ACC112 (cell line): ENCODE measurements at regions not wholly inside any gene's neighbourhood (a gene's known extent, or its start where the extent isn't known, plus 50 kb on each side); places are given as distances from the start of the nearest gene placed in this dataset.

Experiments used
- H2AFZ ChIP-seq: fragments of 200-600 bp; sonication (generic); one replicate; pipeline ENCODE4 v1.6.0; 2017; ENCODE audit warnings: antibody characterized with exemption, low read length; ENCODE audit not compliant: unreplicated experiment
- H3K27ac ChIP-seq: fragments of 200-600 bp; sonication (generic); 2 replicates; pipeline ENCODE4 v1.5.1; 2014; ENCODE audit warnings: low read depth, mild to moderate bottlenecking, antibody characterized with exemption, low read length, moderate library complexity
- H3K27me3 ChIP-seq: fragments of 200-600 bp; sonication (generic); 2 replicates; pipeline ENCODE4 v1.6.1; 2014; ENCODE audit warnings: mild to moderate bottlenecking, antibody characterized with exemption, low read length, moderate library complexity, mixed read lengths; ENCODE audit not compliant: insufficient read depth
- H3K36me3 ChIP-seq: fragments of 200-600 bp; sonication (generic); 2 replicates; pipeline ENCODE4 v1.6.1; 2016; ENCODE audit warnings: mild to moderate bottlenecking, antibody characterized with exemption, low read length, moderate library complexity, mixed read lengths; ENCODE audit not compliant: insufficient read depth
- H3K4me1 ChIP-seq: fragments of 200-600 bp; sonication (generic); one replicate; pipeline ENCODE4 v1.6.1; 2016; ENCODE audit warnings: low read length, mixed read lengths; ENCODE audit not compliant: insufficient read depth, unreplicated experiment, control insufficient read depth
- H3K4me3 ChIP-seq: fragments of 200-600 bp; sonication (generic); 2 replicates; pipeline ENCODE4 v1.5.1; 2014; ENCODE audit warnings: mild to moderate bottlenecking, low read depth, low read length
- H3K79me2 ChIP-seq: fragments of 200-600 bp; sonication (generic); one replicate; pipeline ENCODE4 v1.6.0; 2016; ENCODE audit warnings: low read length; ENCODE audit not compliant: control insufficient read depth, unreplicated experiment, insufficient read depth

DNA sequence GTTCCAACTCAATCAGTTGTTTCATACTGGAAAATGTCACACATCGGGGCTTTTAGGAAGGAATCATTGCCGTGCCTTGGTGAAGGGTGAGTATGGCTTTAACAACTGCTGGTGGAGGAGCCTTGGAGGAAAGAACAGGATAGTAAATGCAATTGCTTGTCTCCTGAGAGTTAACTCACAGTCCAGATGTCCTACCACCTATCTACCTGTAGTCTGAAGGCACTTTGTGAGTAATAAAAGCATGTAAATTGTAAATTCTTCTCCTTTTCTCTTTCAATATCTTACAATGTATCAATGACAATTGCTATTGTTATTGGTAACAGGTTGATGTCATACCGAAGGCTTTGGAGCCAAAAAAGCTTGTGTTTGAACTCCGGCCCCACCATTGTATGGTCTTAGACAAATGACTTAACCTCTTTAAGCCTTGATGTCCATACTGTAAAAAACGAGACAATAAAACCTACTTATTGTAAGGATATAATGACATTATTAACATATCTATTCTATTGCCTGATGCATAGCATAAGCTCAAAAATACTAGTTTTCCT is 397.4 kb downstream of the ADAMTS20 start:
- H2AFZ ChIP-seq: no peak overlapping the region
- H3K4me3 ChIP-seq: no peak overlapping the region
- H3K36me3 ChIP-seq: no peaks in the 10 kb centered on the region
- no peaks in the 10 kb centered on the region for H3K27me3 ChIP-seq
- peaks cover 4% of the 10 kb centered on the region for H3K4me1 ChIP-seq
- H3K27ac ChIP-seq: no peak overlapping the region
- no peaks in the 10 kb centered on the region for H3K79me2 ChIP-seq

DNA sequence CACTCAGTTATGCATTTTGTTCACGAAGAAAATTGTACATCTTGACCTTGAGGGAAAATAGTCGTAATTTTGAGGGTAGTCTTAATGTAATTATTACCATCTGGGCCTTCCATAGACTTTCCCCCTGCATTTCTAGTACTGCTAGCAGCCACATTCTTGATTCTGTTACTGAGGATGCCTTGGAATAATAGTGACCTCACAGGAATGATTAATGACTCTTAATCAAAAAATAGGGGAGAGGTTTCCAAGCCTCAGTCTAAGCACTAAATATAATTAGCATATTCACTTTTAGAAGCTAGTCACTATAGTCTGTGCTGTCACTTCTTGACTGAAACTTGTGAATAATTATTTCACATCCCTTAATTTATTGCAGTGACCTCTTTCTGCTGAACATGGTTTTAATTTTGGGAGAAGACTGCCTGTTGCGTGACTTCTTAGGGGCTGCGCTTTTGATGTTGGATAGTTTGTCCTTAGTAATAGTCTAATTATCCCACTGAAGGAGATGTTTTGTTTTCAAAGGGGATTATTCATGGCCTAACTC is 400.5 kb downstream of the ADAMTS20 start:
- Histone ChIP-seq H3K27ac (no peak overlapping the region), H3K79me2 (no peaks in the 10 kb centered on the region), H2AFZ (no peak overlapping the region), H3K4me1 (peaks cover 4% of the 10 kb centered on the region), H3K36me3 (no peaks in the 10 kb centered on the region), H3K27me3 (no peaks in the 10 kb centered on the region), H3K4me3 (no peak overlapping the region)

DNA sequence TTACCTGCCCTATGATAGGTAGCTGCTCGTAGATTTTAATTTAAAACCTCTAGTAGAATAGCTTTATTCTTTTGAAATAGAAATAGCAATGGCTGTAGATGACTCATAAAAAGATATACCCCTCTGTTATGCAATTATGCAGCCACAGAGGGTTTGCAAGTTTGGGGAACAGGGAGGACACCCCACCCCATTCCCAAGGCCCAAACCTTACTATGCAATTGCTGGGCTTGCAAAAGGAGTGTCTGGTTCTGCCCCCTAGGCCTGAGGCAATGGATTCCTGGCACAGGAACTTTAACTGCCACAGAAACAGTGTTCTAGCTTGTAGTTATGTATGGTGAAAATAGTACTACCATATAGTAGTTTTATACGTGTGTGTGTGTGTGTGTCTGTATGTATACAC is 403.3 kb downstream of the ADAMTS20 start:
- no peaks in the 10 kb centered on the region for H3K79me2 ChIP-seq
- no peaks in the 10 kb centered on the region for H3K36me3 ChIP-seq
- H3K4me1 ChIP-seq: peaks cover 1% of the 10 kb centered on the region
- H3K27ac ChIP-seq: no peak overlapping the region
- no peak overlapping the region for H3K4me3 ChIP-seq
- H2AFZ ChIP-seq: no peak overlapping the region
- no peaks in the 10 kb centered on the region for H3K27me3 ChIP-seq

DNA sequence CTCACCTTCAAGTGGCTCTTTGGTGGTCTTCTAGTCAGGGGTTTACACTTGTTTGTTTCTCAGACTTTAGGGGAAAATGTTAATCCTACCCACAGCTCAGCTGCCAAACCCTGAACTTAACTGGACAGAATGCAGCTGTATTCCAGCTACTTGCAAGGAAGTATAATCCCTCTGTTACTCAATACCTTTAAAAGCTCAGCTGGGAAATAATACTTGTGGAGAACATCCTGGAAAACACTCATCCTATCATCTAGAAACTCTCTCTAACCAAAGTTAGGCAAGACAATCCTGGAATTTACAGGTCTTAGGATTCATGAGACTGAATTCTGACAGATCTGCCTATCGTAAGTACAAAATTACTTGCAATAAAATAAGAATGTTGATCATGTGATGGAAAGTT is 404.1 kb downstream of the ADAMTS20 start:
- no peak overlapping the region for H2AFZ ChIP-seq
- no peak overlapping the region for H3K4me3 ChIP-seq
- H3K4me1 ChIP-seq: no peaks in the 10 kb centered on the region
- H3K27ac ChIP-seq: no peak overlapping the region
- no peaks in the 10 kb centered on the region for H3K79me2 ChIP-seq
- H3K36me3 ChIP-seq: no peaks in the 10 kb centered on the region
- no peaks in the 10 kb centered on the region for H3K27me3 ChIP-seq

DNA sequence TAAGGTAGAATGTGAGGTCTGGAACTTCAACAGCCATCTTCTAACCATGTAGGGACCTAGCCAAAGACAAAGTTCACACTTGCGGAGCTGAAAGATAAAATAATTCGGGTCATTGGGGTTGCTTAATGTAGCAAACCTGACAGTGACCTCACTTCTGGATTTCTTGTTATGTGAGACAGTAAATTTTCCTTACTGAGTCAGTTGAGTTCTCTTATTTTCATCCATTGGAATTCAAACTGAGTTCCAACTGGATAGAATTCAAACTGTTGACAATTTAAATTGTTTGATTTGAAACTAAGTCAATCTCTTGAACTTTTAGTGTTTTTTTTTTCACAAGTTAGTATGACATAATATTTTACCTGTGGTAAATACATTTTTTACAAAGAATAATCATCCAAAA is 406.5 kb downstream of the ADAMTS20 start:
- Histone ChIP-seq H3K4me3 (no peak overlapping the region), H3K4me1 (no peaks in the 10 kb centered on the region), H3K36me3 (no peaks in the 10 kb centered on the region), H3K27me3 (no peaks in the 10 kb centered on the region), H3K79me2 (no peaks in the 10 kb centered on the region), H3K27ac (no peak overlapping the region), H2AFZ (no peak overlapping the region)

- no peaks in the 10 kb centered on the region for H3K4me1 ChIP-seq
These were observed 408.7 kb downstream of the ADAMTS20 start for GRCh38 chr12:43143278-43143677.

DNA sequence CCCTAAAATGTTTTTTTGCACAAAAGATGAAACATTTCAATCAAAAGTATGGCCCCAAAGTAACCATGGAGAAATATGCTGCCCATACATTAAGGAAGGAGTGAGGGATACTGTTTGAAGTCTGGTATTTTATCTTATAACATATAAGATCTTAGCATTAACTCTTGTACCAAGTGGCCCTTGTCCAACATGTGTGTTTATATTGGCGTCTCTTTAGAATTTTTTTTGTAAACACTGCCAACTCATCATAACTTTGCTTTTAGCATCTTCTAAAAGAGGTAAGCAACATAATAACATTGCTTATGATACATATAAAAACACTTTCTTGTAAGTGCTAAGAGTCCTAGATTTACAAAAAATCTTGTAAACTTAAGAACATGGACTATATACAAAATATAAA is 419.7 kb downstream of the ADAMTS20 start:
- Histone ChIP-seq H3K27me3 (no peaks in the 10 kb centered on the region), H2AFZ (no peak overlapping the region), H3K79me2 (no peaks in the 10 kb centered on the region), H3K36me3 (no peaks in the 10 kb centered on the region), H3K4me1 (no peaks in the 10 kb centered on the region), H3K27ac (no peak overlapping the region), H3K4me3 (no peak overlapping the region)

More at GRCh38 chr12:43143278-43143677, 408.7 kb downstream of the ADAMTS20 start:
- H2AFZ ChIP-seq: no peak overlapping the region
- no peaks in the 10 kb centered on the region for H3K27me3 ChIP-seq
- no peaks in the 10 kb centered on the region for H3K79me2 ChIP-seq
- no peaks in the 10 kb centered on the region for H3K36me3 ChIP-seq
- no peak overlapping the region for H3K27ac ChIP-seq
- no peak overlapping the region for H3K4me3 ChIP-seq

DNA sequence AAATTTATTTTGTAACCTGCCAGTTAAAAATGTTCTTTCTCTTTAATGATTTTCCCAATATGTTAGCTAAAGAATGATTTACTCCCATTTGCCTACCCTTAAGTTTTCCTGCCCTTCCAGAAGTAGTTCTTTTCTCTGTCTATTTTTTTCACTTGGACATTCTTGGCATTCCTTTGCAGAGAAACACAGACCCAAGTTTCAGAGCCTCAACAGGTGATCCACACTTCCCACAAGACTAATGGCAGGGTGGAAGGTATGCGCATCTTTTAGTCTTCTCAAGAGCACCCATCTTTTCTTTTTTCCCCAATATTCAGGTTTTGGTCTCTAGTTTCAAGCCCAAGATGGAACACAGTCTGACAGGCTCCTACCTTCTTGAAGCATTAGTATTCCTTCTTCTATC is 420.7 kb downstream of the ADAMTS20 start:
- Histone ChIP-seq H3K79me2 (no peaks in the 10 kb centered on the region), H3K4me3 (no peak overlapping the region), H3K27me3 (no peaks in the 10 kb centered on the region), H2AFZ (no peak overlapping the region), H3K36me3 (no peaks in the 10 kb centered on the region), H3K4me1 (no peaks in the 10 kb centered on the region), H3K27ac (no peak overlapping the region)

GRCh38 chr12:43127886-43128549 is 424.0 kb downstream of the ADAMTS20 start:
- no peaks in the 10 kb centered on the region for H3K27me3 ChIP-seq
- H3K36me3 ChIP-seq: no peaks in the 10 kb centered on the region
- no peak overlapping the region for H2AFZ ChIP-seq
- H3K79me2 ChIP-seq: no peaks in the 10 kb centered on the region
- no peak overlapping the region for H3K4me3 ChIP-seq
- H3K27ac ChIP-seq: no peak overlapping the region
- no peaks in the 10 kb centered on the region for H3K4me1 ChIP-seq

DNA sequence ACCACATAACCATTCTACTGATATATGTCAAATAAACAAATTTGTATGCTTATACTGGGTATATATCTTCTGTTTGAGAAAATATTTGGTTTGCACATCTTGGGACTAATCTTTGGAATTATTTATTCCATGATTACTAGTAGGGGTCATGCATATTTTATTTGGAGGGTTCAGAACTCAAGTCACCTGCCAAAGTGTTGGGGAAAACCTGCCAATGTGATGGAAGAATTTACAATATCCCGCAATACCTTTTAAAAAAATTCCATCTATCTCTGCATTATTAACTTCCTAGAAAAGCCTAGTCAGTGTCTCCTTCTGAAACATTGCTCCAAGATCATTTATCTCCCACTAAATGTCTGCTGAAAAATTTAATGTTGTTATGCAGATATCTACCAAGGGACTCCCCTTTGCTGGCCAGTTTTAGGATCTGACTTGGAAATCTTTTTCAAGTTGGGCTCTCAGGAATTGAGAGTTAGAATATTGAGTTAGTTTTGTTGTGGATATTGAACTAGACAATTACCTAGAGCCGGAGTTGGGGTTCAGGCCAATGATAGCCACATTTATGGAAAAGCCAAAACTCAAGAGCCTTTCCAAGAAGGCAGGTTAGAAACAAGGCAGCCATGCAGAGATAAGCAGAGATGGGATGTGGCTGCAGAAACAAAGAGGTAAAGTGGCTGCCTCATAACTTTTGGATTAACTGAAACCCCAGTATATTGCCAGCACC is 425.2 kb downstream of the ADAMTS20 start:
- Histone ChIP-seq H3K4me3 (no peak overlapping the region), H3K27ac (no peak overlapping the region), H2AFZ (no peak overlapping the region), H3K27me3 (no peaks in the 10 kb centered on the region), H3K79me2 (no peaks in the 10 kb centered on the region), H3K4me1 (no peaks in the 10 kb centered on the region), H3K36me3 (no peaks in the 10 kb centered on the region)

- Histone ChIP-seq H3K36me3 (no peaks in the 10 kb centered on the region), H2AFZ (no peak overlapping the region), H3K4me3 (no peak overlapping the region), H3K27ac (no peak overlapping the region), H3K27me3 (no peaks in the 10 kb centered on the region), H3K79me2 (no peaks in the 10 kb centered on the region), H3K4me1 (no peaks in the 10 kb centered on the region)
These were observed 428.5 kb downstream of the ADAMTS20 start for GRCh38 chr12:43123461-43123860.
